GM12878 (cell line): ENCODE measurements at regions not wholly inside any gene's neighbourhood (a gene's known extent, or its start where the extent isn't known, plus 50 kb on each side); places are given as distances from the start of the nearest gene placed in this dataset.

Experiments
- BHLHE40 ChIP-seq, 2 experiments: fragments of 450-650 bp in 1 of 2; IDR thresholded peaks; 2 replicates each; pipeline ENCODE4 v1.6.1; 2011 to 2017; ENCODE audit warnings: low read depth in 2 of 2, borderline replicate concordance in 1 of 2, improper control_type of control experiment in 1 of 2, low read length in 1 of 2, mild to moderate bottlenecking in 1 of 2
- ESRRA ChIP-seq: IDR thresholded peaks from 2 replicates; pipeline ENCODE4 v1.6.1; 2012; ENCODE audit warnings: mild to moderate bottlenecking, low read length, improper control_type of control experiment
- GABPA ChIP-seq: IDR thresholded peaks from 2 replicates; pipeline ENCODE4 v1.6.1; 2014; ENCODE audit warnings: antibody characterized with exemption, low read depth, mild to moderate bottlenecking, inconsistent platforms
- LARP7 ChIP-seq: fragments of 450-650 bp; IDR thresholded peaks from 2 replicates; pipeline ENCODE4 v1.6.1; 2017; ENCODE audit warnings: mild to moderate bottlenecking
- POLR2AphosphoS5 ChIP-seq: IDR thresholded peaks from 2 replicates; pipeline ENCODE4 v1.6.1; 2011; ENCODE audit warnings: mild to moderate bottlenecking, low read length, inconsistent platforms
- RAD21 ChIP-seq: IDR thresholded peaks from 2 replicates; pipeline ENCODE4 v1.6.1; 2011; ENCODE audit warnings: mild to moderate bottlenecking, low read depth, low read length, moderate library complexity; ENCODE audit not compliant: insufficient read depth
- RFX5 ChIP-seq: IDR thresholded peaks from 2 replicates; pipeline ENCODE4 v1.6.1; 2011; ENCODE audit warnings: low read depth, low read length, improper control_type of control experiment
- TF ChIP-seq, protein P1 (sequence below): IDR thresholded peaks from 2 replicates; pipeline ENCODE4 v1.6.1; 2012; ENCODE audit warnings: mild to moderate bottlenecking, low read depth, low read length
- TF ChIP-seq, protein P2 (sequence below), 3 experiments: IDR thresholded peaks in 2 of 3; conservative IDR thresholded peaks in 1 of 3; 2 replicates each; pipeline ENCODE4 v1.5.1; 2011; ENCODE audit warnings: low read depth in 3 of 3, low read length in 3 of 3, mild to moderate bottlenecking in 3 of 3, control low read depth in 2 of 3, moderate library complexity in 2 of 3, inconsistent platforms in 1 of 3, mixed read lengths in 1 of 3; ENCODE audit not compliant: control insufficient read depth in 2 of 3, insufficient read depth in 1 of 3; ENCODE audit errors: extremely low read depth in 1 of 3
- TF ChIP-seq, protein P3 (sequence below): fragments of 450-650 bp; formaldehyde crosslinking; IDR thresholded peaks from 2 replicates; pipeline ENCODE4 v1.4.0; 2022; ENCODE audit warnings: mild to moderate bottlenecking, moderate library complexity
- TF ChIP-seq, protein P4 (sequence below): fragments of 150-350 bp; IDR thresholded peaks from 2 replicates; pipeline ENCODE4 v1.6.1; 2016; ENCODE audit warnings: low read depth, low read length

DNA sequence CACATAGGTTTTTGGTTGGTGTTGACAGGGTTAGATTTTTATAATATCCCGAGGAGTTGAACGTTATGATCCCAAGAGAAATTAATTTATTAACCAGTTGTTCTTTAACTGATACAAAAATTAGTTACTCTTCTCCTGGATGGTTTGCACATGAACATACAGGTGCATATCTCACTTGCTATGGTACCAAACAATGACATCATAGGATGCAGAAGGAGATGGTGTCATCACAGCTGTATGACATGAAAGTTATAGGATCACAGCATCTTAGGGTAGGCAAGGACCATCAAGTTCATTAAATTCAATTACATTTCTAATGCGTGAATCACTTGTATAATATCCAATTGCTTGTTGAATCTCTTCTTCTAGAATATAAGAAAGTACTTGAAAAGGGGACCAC, 175.8 kb downstream of the PAH start:
- TF ChIP-seq, protein P1, sequence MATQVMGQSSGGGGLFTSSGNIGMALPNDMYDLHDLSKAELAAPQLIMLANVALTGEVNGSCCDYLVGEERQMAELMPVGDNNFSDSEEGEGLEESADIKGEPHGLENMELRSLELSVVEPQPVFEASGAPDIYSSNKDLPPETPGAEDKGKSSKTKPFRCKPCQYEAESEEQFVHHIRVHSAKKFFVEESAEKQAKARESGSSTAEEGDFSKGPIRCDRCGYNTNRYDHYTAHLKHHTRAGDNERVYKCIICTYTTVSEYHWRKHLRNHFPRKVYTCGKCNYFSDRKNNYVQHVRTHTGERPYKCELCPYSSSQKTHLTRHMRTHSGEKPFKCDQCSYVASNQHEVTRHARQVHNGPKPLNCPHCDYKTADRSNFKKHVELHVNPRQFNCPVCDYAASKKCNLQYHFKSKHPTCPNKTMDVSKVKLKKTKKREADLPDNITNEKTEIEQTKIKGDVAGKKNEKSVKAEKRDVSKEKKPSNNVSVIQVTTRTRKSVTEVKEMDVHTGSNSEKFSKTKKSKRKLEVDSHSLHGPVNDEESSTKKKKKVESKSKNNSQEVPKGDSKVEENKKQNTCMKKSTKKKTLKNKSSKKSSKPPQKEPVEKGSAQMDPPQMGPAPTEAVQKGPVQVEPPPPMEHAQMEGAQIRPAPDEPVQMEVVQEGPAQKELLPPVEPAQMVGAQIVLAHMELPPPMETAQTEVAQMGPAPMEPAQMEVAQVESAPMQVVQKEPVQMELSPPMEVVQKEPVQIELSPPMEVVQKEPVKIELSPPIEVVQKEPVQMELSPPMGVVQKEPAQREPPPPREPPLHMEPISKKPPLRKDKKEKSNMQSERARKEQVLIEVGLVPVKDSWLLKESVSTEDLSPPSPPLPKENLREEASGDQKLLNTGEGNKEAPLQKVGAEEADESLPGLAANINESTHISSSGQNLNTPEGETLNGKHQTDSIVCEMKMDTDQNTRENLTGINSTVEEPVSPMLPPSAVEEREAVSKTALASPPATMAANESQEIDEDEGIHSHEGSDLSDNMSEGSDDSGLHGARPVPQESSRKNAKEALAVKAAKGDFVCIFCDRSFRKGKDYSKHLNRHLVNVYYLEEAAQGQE = no peak
- TF ChIP-seq POLR2AphosphoS5 (no peak), RFX5 (no peak), GABPA (no peak), RAD21 (no peak), ESRRA (no peak), BHLHE40 (IDR thresholded peaks at IDR 0.05; ENCODE audit: borderline replicate concordance in 1 of 2, low read depth in 2 of 2, low read length in 1 of 2) (no peak), LARP7 (no peak)
- TF ChIP-seq, protein P2, sequence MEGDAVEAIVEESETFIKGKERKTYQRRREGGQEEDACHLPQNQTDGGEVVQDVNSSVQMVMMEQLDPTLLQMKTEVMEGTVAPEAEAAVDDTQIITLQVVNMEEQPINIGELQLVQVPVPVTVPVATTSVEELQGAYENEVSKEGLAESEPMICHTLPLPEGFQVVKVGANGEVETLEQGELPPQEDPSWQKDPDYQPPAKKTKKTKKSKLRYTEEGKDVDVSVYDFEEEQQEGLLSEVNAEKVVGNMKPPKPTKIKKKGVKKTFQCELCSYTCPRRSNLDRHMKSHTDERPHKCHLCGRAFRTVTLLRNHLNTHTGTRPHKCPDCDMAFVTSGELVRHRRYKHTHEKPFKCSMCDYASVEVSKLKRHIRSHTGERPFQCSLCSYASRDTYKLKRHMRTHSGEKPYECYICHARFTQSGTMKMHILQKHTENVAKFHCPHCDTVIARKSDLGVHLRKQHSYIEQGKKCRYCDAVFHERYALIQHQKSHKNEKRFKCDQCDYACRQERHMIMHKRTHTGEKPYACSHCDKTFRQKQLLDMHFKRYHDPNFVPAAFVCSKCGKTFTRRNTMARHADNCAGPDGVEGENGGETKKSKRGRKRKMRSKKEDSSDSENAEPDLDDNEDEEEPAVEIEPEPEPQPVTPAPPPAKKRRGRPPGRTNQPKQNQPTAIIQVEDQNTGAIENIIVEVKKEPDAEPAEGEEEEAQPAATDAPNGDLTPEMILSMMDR (IDR thresholded peaks at IDR 0.05 in 2 of 3, conservative IDR thresholded peaks at IDR 0.05 in 1 of 3; ENCODE audit: control insufficient read depth in 2 of 3, extremely low read depth in 1 of 3, insufficient read depth in 1 of 3, low read depth in 3 of 3, low read length in 3 of 3) = no peak
- TF ChIP-seq, protein P3, sequence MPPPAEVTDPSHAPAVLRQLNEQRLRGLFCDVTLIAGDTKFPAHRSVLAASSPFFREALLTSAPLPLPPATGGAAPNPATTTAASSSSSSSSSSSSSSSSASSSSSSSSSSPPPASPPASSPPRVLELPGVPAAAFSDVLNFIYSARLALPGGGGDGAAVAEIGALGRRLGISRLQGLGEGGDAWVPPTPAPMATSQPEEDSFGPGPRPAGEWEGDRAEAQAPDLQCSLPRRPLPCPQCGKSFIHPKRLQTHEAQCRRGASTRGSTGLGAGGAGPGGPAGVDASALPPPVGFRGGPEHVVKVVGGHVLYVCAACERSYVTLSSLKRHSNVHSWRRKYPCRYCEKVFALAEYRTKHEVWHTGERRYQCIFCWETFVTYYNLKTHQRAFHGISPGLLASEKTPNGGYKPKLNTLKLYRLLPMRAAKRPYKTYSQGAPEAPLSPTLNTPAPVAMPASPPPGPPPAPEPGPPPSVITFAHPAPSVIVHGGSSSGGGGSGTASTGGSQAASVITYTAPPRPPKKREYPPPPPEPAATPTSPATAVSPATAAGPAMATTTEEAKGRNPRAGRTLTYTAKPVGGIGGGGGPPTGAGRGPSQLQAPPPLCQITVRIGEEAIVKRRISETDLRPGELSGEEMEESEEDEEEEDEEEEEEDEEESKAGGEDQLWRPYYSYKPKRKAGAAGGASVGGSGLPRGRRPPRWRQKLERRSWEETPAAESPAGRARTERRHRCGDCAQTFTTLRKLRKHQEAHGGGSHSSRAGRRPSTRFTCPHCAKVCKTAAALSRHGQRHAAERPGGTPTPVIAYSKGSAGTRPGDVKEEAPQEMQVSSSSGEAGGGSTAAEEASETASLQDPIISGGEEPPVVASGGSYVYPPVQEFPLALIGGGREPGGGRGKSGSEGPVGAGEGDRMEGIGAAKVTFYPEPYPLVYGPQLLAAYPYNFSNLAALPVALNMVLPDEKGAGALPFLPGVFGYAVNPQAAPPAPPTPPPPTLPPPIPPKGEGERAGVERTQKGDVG (CRISPR knock-in tag) = no peak
- TF ChIP-seq, protein P4, sequence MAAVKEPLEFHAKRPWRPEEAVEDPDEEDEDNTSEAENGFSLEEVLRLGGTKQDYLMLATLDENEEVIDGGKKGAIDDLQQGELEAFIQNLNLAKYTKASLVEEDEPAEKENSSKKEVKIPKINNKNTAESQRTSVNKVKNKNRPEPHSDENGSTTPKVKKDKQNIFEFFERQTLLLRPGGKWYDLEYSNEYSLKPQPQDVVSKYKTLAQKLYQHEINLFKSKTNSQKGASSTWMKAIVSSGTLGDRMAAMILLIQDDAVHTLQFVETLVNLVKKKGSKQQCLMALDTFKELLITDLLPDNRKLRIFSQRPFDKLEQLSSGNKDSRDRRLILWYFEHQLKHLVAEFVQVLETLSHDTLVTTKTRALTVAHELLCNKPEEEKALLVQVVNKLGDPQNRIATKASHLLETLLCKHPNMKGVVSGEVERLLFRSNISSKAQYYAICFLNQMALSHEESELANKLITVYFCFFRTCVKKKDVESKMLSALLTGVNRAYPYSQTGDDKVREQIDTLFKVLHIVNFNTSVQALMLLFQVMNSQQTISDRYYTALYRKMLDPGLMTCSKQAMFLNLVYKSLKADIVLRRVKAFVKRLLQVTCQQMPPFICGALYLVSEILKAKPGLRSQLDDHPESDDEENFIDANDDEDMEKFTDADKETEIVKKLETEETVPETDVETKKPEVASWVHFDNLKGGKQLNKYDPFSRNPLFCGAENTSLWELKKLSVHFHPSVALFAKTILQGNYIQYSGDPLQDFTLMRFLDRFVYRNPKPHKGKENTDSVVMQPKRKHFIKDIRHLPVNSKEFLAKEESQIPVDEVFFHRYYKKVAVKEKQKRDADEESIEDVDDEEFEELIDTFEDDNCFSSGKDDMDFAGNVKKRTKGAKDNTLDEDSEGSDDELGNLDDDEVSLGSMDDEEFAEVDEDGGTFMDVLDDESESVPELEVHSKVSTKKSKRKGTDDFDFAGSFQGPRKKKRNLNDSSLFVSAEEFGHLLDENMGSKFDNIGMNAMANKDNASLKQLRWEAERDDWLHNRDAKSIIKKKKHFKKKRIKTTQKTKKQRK = no peak
